Parathyroid adenoma (tissue), 2 donors: ENCODE measurements at regions not wholly inside any gene's neighbourhood (a gene's known extent, or its start where the extent isn't known, plus 50 kb on each side); places are given as distances from the start of the nearest gene placed in this dataset.
A peak's percentile ranks its signal among the peaks of the same experiment; 100 is the strongest.

Experiments
- H2AFZ ChIP-seq: fragments of 300-600 bp; sonication (generic); one replicate; pipeline ENCODE4 v1.7.0; 2017; ENCODE audit warnings: antibody characterized with exemption, mild to moderate bottlenecking
- H3K27ac ChIP-seq: fragments of 300-600 bp; sonication (generic); one replicate; pipeline ENCODE4 v1.7.0; 2017
- H3K27me3 ChIP-seq: fragments of 300-600 bp; sonication (generic); one replicate; pipeline ENCODE4 v1.7.0; 2017; ENCODE audit warnings: low read length; ENCODE audit not compliant: control insufficient read depth, insufficient read depth
- H3K36me3 ChIP-seq: fragments of 300-600 bp; sonication (generic); one replicate; pipeline ENCODE4 v1.7.0; 2017; ENCODE audit warnings: low read length; ENCODE audit not compliant: control insufficient read depth, insufficient read depth
- H3K4me1 ChIP-seq: fragments of 300-600 bp; sonication (generic); one replicate; pipeline ENCODE4 v1.7.0; 2017; ENCODE audit warnings: control low read depth
- H3K4me2 ChIP-seq: fragments of 300-600 bp; sonication (generic); one replicate; pipeline ENCODE4 v1.7.0; 2017; ENCODE audit warnings: low read length
- H3K4me3 ChIP-seq: fragments of 300-600 bp; sonication (generic); one replicate; pipeline ENCODE4 v1.7.0; 2017; ENCODE audit warnings: low read depth, low read length
- H3K79me2 ChIP-seq: fragments of 300-600 bp; sonication (generic); one replicate; pipeline ENCODE4 v1.7.0; 2017; ENCODE audit warnings: control low read depth
- H3K9ac ChIP-seq: fragments of 300-600 bp; sonication (generic); one replicate; pipeline ENCODE4 v1.7.0; 2017; ENCODE audit warnings: mild to moderate bottlenecking
- H3K9me3 ChIP-seq: fragments of 300-600 bp; sonication (generic); one replicate; pipeline ENCODE4 v1.7.0; 2017; ENCODE audit warnings: low read length; ENCODE audit not compliant: control insufficient read depth
- CTCF ChIP-seq: fragments of 300-600 bp; sonication (generic); IDR thresholded peaks from one replicate; pipeline ENCODE4 v1.7.0; 2017; ENCODE audit warnings: antibody characterized with exemption, mild to moderate bottlenecking
- donor health status: primary hyperparathyroidism.

GRCh38 chr20:40744072-40744817 is 55.2 kb upstream of the MAFB start:
- peak overlapping the region; percentile 39 for H2AFZ ChIP-seq
- no peaks in the 10 kb centered on the region for H3K36me3 ChIP-seq
- no peak overlapping the region for H3K9ac ChIP-seq
- H3K4me2 ChIP-seq, result no peak overlapping the region
- peak overlapping the region; percentile 70 for H3K27ac ChIP-seq
- H3K4me3 ChIP-seq, result no peak overlapping the region
- H3K9me3 ChIP-seq, result no peaks in the 10 kb centered on the region
- TF ChIP-seq CTCF, result no peak
- H3K4me1 ChIP-seq, result peaks cover 41% of the 10 kb centered on the region
- H3K79me2 ChIP-seq, result peaks cover 11% of the 10 kb centered on the region
- H3K27me3 ChIP-seq, result no peaks in the 10 kb centered on the region

GRCh38 chr20:40744818-40745175 is 55.8 kb upstream of the MAFB start:
- H3K9ac ChIP-seq, result no peak overlapping the region
- TF ChIP-seq CTCF, result no peak
- H2AFZ ChIP-seq, result no peak overlapping the region
- H3K36me3 ChIP-seq, result no peaks in the 10 kb centered on the region
- peaks cover 6% of the 10 kb centered on the region for H3K79me2 ChIP-seq
- H3K4me1 ChIP-seq, result peaks cover 35% of the 10 kb centered on the region
- no peak overlapping the region for H3K27ac ChIP-seq
- H3K4me3 ChIP-seq, result no peak overlapping the region
- no peaks in the 10 kb centered on the region for H3K27me3 ChIP-seq
- H3K9me3 ChIP-seq, result no peaks in the 10 kb centered on the region
- H3K4me2 ChIP-seq, result no peak overlapping the region

- no peak overlapping the region for H3K4me2 ChIP-seq
- H3K36me3 ChIP-seq, result no peaks in the 10 kb centered on the region
- H3K9me3 ChIP-seq, result no peaks in the 10 kb centered on the region
- no peaks in the 10 kb centered on the region for H3K27me3 ChIP-seq
- TF ChIP-seq CTCF, result no peak
- peaks cover 24% of the 10 kb centered on the region for H3K4me1 ChIP-seq
- no peak overlapping the region for H3K27ac ChIP-seq
- no peak overlapping the region for H2AFZ ChIP-seq
- H3K79me2 ChIP-seq, result peaks cover 3% of the 10 kb centered on the region
- no peak overlapping the region for H3K4me3 ChIP-seq
- no peak overlapping the region for H3K9ac ChIP-seq
Measured at GRCh38 chr20:40746251-40746650, 57.2 kb upstream of the MAFB start.

GRCh38 chr20:40748182-40748581 is 59.1 kb upstream of the MAFB start:
- no peak overlapping the region for H2AFZ ChIP-seq
- no peaks in the 10 kb centered on the region for H3K9me3 ChIP-seq
- peaks cover 15% of the 10 kb centered on the region for H3K4me1 ChIP-seq
- H3K27ac ChIP-seq, result no peak overlapping the region
- H3K9ac ChIP-seq, result no peak overlapping the region
- TF ChIP-seq CTCF, result no peak
- H3K27me3 ChIP-seq, result no peaks in the 10 kb centered on the region
- H3K79me2 ChIP-seq, result peaks cover 2% of the 10 kb centered on the region
- H3K36me3 ChIP-seq, result no peaks in the 10 kb centered on the region
- H3K4me3 ChIP-seq, result no peak overlapping the region
- H3K4me2 ChIP-seq, result no peak overlapping the region

GRCh38 chr20:40749985-40750506 is 61.0 kb upstream of the MAFB start:
- H3K4me1 ChIP-seq, result peaks cover 14% of the 10 kb centered on the region
- TF ChIP-seq CTCF, result no peak
- peaks cover 7% of the 10 kb centered on the region for H3K79me2 ChIP-seq
- no peaks in the 10 kb centered on the region for H3K9me3 ChIP-seq
- H3K36me3 ChIP-seq, result no peaks in the 10 kb centered on the region
- H3K27me3 ChIP-seq, result no peaks in the 10 kb centered on the region
- no peak overlapping the region for H3K4me3 ChIP-seq
- no peak overlapping the region for H3K27ac ChIP-seq
- no peak overlapping the region for H3K4me2 ChIP-seq
- no peak overlapping the region for H2AFZ ChIP-seq
- H3K9ac ChIP-seq, result no peak overlapping the region
